Lower leg skin (tissue), 3 donors: ENCODE measurements at regions not wholly inside any gene's neighbourhood (a gene's known extent, or its start where the extent isn't known, plus 50 kb on each side); places are given as distances from the start of the nearest gene placed in this dataset.

Experiments
- POLR2A ChIP-seq, 2 donors: fragments of 450-650 bp; IDR thresholded peaks; one replicate each; pipeline ENCODE4 v1.6.1; 2016 to 2017; ENCODE audit warnings: antibody characterized with exemption in 2 of 2, mild to moderate bottlenecking in 1 of 2, moderate library complexity in 1 of 2
- TF ChIP-seq, protein P1 (sequence below), 3 donors: fragments of 450-650 bp; IDR thresholded peaks; one replicate each; pipeline ENCODE4 v1.5.1; 2016; ENCODE audit warnings: antibody characterized with exemption in 3 of 3, mild to moderate bottlenecking in 3 of 3, moderate library complexity in 2 of 3

DNA sequence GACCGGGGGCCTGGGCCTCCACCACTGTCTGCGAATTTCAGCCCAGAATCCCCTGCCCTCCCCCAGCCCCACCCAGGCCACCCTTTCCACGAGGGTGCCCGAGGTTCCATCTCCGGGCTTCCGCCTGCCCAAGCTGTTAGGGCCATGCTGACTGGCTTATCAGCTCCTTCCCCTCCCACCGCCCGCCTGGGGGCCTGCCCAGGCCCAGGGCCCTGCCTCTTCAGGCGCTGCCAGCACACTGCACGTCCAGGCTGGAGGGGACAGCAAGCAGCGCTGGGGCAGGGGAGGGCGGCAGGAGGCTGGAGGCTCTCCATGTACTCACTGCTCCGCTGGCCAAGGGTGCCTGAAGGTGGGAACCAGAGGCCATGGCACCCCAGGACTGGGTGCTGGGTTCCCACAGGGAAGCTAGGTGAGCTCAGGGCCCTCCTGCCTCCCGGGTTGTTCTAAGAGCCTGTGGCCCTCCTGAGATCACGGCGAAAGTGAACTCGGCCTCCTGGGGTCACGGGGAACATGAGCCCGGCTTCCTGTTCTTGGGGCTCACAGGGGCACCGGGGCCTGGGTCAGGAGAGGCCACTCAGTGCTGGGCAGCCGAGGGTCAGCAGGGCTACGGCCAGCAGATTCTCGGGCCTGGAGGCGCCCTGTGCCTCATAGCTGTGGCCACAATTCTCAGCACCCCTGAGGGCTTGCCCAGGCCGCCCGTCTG, 57.7 kb upstream of the EGFL7 start:
- TF ChIP-seq, protein P1, sequence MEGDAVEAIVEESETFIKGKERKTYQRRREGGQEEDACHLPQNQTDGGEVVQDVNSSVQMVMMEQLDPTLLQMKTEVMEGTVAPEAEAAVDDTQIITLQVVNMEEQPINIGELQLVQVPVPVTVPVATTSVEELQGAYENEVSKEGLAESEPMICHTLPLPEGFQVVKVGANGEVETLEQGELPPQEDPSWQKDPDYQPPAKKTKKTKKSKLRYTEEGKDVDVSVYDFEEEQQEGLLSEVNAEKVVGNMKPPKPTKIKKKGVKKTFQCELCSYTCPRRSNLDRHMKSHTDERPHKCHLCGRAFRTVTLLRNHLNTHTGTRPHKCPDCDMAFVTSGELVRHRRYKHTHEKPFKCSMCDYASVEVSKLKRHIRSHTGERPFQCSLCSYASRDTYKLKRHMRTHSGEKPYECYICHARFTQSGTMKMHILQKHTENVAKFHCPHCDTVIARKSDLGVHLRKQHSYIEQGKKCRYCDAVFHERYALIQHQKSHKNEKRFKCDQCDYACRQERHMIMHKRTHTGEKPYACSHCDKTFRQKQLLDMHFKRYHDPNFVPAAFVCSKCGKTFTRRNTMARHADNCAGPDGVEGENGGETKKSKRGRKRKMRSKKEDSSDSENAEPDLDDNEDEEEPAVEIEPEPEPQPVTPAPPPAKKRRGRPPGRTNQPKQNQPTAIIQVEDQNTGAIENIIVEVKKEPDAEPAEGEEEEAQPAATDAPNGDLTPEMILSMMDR (IDR thresholded peaks at IDR 0.05) = no peak
- no peak for TF ChIP-seq POLR2A (IDR thresholded peaks at IDR 0.05)
